ENCODE measurements at regions not wholly inside any gene's neighbourhood (a gene's known extent, or its start where the extent isn't known, plus 50 kb on each side); places are given as distances from the start of the nearest gene placed in this dataset.
"Not testable (repeated sequence)": the region's sequence is repeated elsewhere in the genome, so short reads cannot be mapped to it uniquely, and the experiment has no call there.

DNA sequence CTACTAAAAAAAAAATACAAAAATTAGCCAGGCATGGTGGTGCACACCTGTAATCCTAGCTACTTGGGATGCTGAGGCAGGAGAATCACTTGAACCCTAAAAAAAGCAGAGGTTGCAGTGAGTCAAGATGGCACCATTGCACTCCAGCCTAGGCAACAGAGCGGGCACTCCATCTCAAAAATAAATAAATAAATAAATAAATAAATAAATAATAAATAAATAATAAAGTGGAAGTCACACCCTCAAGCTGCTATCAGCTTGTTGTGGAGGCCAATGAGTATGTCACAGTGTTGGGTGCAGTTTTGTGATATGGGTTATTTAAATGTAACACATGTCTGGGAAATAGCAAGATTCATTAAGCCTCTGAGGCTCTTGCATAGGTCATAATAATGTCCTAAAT lies 153.9 kb downstream of the NR2F2 start:
- TF ChIP-seq CTCF (conservative IDR thresholded peaks at IDR 0.05 in 1 of 2, IDR thresholded peaks at IDR 0.05 in 1 of 2; ENCODE audit: low read depth in 1 of 2, low read length in 2 of 2); EZH2 (IDR thresholded peaks at IDR 0.05; ENCODE audit: low read length, missing control alignments): not testable (repeated sequence)

All from fibroblast of lung (primary cell).